ENCODE measurements at regions not wholly inside any gene's neighbourhood (a gene's known extent, or its start where the extent isn't known, plus 50 kb on each side); places are given as distances from the start of the nearest gene placed in this dataset.

GRCh38 chr5:152274224-152274623 lies 130.9 kb downstream of the NMUR2 start:
- DNase-seq (ENCODE audit: low read depth): no peak
- H3K4me3 ChIP-seq (ENCODE audit: low read depth, low read length): no peak overlapping the region
- TF ChIP-seq CTCF (IDR thresholded peaks at IDR 0.05; ENCODE audit: insufficient read depth, low read depth, low read length, missing control alignments): no peak

GRCh38 chr5:152271420-152271819 lies 133.7 kb downstream of the NMUR2 start:
- H3K4me3 ChIP-seq (ENCODE audit: low read depth, low read length): no peak overlapping the region
- peak; percentile 11 for TF ChIP-seq CTCF (IDR thresholded peaks at IDR 0.05; ENCODE audit: insufficient read depth, low read depth, low read length, missing control alignments)
- DNase-seq (ENCODE audit: low read depth): peak; percentile 31

- no peak overlapping the region for H3K4me3 ChIP-seq (ENCODE audit: low read depth, low read length)
- DNase-seq (ENCODE audit: low read depth): no peak
- TF ChIP-seq CTCF (IDR thresholded peaks at IDR 0.05; ENCODE audit: insufficient read depth, low read depth, low read length, missing control alignments): no peak
Observed at GRCh38 chr5:152270096-152270495, 135.0 kb downstream of the NMUR2 start.

GRCh38 chr5:152269533-152269932 lies 135.5 kb downstream of the NMUR2 start:
- no peak for TF ChIP-seq CTCF (IDR thresholded peaks at IDR 0.05; ENCODE audit: insufficient read depth, low read depth, low read length, missing control alignments)
- no peak overlapping the region for H3K4me3 ChIP-seq (ENCODE audit: low read depth, low read length)
- DNase-seq (ENCODE audit: low read depth): no peak

GRCh38 chr5:152264645-152265254 lies 140.3 kb downstream of the NMUR2 start:
- no peak for TF ChIP-seq CTCF (IDR thresholded peaks at IDR 0.05; ENCODE audit: insufficient read depth, low read depth, low read length, missing control alignments)
- no peak overlapping the region for H3K4me3 ChIP-seq (ENCODE audit: low read depth, low read length)
- DNase-seq (ENCODE audit: low read depth): no peak

GRCh38 chr5:152262667-152263066 lies 142.4 kb downstream of the NMUR2 start:
- no peak overlapping the region for H3K4me3 ChIP-seq (ENCODE audit: low read depth, low read length)
- TF ChIP-seq CTCF (IDR thresholded peaks at IDR 0.05; ENCODE audit: insufficient read depth, low read depth, low read length, missing control alignments): no peak
- DNase-seq (ENCODE audit: low read depth): no peak

GRCh38 chr5:152260940-152261339 lies 144.1 kb downstream of the NMUR2 start:
- no peak for DNase-seq (ENCODE audit: low read depth)
- H3K4me3 ChIP-seq (ENCODE audit: low read depth, low read length): no peak overlapping the region
- TF ChIP-seq CTCF (IDR thresholded peaks at IDR 0.05; ENCODE audit: insufficient read depth, low read depth, low read length, missing control alignments): no peak

All from GM12865 (cell line).